ENCODE measurements at regions not wholly inside any gene's neighbourhood (a gene's known extent, or its start where the extent isn't known, plus 50 kb on each side); places are given as distances from the start of the nearest gene placed in this dataset.

DNA sequence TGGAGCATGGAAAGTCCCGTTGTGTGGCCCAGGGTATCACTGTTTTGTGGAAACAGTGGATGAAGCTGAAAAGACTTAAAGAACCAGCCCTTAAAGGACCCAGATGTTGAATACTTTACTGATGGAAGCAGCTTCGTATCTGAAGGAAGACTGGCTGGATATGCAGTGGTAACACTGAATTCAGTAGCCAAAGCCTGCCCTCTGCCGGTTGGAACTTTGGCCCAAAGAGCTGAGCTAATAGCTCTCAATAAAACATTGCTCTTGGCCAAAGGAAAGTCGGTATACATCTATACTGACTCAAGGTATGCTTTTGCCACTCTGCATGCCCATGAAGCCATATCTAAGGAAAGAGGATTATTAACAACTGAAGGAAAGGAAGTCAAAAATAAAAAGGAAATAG, 885.4 kb downstream of the PDCD6IP start:
- H3K4me3 Mint-ChIP-seq (ENCODE audit: low read depth): no peak overlapping the region
- peaks cover 5% of the 10 kb centered on the region for H3K36me3 Mint-ChIP-seq (ENCODE audit: insufficient read depth)
- no peaks in the 10 kb centered on the region for H3K27me3 Mint-ChIP-seq
- DNase-seq (ENCODE audit: low spot score, unreplicated experiment): peak; percentile 49
- no peaks in the 10 kb centered on the region for H3K4me1 Mint-ChIP-seq (ENCODE audit: low read depth)
- H3K27ac Mint-ChIP-seq: no peak overlapping the region
- TF ChIP-seq, protein P1, sequence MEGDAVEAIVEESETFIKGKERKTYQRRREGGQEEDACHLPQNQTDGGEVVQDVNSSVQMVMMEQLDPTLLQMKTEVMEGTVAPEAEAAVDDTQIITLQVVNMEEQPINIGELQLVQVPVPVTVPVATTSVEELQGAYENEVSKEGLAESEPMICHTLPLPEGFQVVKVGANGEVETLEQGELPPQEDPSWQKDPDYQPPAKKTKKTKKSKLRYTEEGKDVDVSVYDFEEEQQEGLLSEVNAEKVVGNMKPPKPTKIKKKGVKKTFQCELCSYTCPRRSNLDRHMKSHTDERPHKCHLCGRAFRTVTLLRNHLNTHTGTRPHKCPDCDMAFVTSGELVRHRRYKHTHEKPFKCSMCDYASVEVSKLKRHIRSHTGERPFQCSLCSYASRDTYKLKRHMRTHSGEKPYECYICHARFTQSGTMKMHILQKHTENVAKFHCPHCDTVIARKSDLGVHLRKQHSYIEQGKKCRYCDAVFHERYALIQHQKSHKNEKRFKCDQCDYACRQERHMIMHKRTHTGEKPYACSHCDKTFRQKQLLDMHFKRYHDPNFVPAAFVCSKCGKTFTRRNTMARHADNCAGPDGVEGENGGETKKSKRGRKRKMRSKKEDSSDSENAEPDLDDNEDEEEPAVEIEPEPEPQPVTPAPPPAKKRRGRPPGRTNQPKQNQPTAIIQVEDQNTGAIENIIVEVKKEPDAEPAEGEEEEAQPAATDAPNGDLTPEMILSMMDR (IDR thresholded peaks at IDR 0.05; ENCODE audit: unreplicated experiment): peak; percentile 77
- H3K9me3 Mint-ChIP-seq (ENCODE audit: low read depth): peaks cover 26% of the 10 kb centered on the region

DNA sequence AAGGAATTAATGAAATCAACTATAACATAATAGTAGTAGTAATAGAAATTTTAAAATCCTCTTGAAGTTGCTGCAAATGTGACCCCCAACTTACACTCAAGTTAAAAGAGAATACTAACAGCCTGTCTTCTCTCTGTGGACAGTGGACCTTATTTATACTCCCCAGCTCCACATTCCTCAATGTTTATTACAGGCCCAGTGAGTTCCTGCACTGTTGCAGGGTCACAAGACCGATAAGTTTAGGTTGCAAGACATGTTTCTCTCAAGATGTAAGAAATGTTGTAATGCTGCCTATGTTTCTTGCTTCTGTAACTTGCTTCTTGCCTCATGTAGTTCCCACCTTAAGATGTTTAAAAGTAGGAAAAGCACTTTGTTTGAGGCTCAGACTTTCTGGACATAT, 888.1 kb downstream of the PDCD6IP start:
- no peak overlapping the region for H3K27ac Mint-ChIP-seq
- H3K9me3 Mint-ChIP-seq (ENCODE audit: low read depth): peaks cover 1% of the 10 kb centered on the region
- no peak overlapping the region for H3K4me3 Mint-ChIP-seq (ENCODE audit: low read depth)
- no peaks in the 10 kb centered on the region for H3K4me1 Mint-ChIP-seq (ENCODE audit: low read depth)
- no peak for DNase-seq (ENCODE audit: low spot score, unreplicated experiment)
- no peaks in the 10 kb centered on the region for H3K27me3 Mint-ChIP-seq
- TF ChIP-seq, protein P1 (IDR thresholded peaks at IDR 0.05; ENCODE audit: unreplicated experiment): no peak
- no peaks in the 10 kb centered on the region for H3K36me3 Mint-ChIP-seq (ENCODE audit: insufficient read depth)

DNA sequence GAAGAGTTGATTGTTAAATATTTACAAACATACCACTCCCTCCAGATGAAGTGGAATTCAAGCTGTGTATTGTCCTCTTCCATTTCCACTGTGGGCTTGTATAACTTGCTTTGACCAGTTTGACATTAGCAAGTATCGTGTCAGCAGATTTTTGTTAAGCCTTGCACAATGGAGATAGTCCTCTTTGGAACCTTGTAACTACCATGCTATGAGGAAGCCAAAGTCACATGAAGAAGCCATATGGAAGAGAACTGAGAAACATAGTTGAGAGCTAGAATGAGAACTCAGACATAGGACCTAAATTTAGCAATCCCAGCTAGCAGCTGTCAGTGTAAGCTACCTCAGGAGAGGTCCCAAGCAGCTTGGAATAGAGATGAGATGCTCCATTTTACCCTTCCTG, 889.2 kb downstream of the PDCD6IP start:
- H3K27me3 Mint-ChIP-seq: no peaks in the 10 kb centered on the region
- TF ChIP-seq, protein P1 (IDR thresholded peaks at IDR 0.05; ENCODE audit: unreplicated experiment): no peak
- DNase-seq (ENCODE audit: low spot score, unreplicated experiment): no peak
- H3K9me3 Mint-ChIP-seq (ENCODE audit: low read depth): no peaks in the 10 kb centered on the region
- H3K27ac Mint-ChIP-seq: no peak overlapping the region
- no peaks in the 10 kb centered on the region for H3K4me1 Mint-ChIP-seq (ENCODE audit: low read depth)
- H3K36me3 Mint-ChIP-seq (ENCODE audit: insufficient read depth): no peaks in the 10 kb centered on the region
- no peak overlapping the region for H3K4me3 Mint-ChIP-seq (ENCODE audit: low read depth)

DNA sequence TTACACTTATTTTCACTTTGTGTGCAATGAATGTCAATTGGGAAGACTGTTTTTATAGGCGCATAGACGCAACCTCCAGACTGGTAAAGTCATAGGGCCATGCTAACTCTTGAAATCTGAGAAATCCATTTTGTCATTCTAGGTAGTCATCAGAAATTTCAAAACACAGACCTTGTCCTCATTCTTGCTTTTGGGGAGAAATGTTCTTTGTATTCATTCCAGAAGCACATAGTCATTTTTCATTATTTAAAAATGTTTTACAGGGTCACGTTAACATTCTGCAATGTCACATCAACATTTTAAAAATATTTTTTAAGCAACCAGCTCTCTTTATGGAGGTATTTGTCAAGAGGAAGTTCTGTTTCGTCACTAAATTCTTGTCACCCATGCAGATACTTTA, 898.4 kb downstream of the PDCD6IP start:
- H3K36me3 Mint-ChIP-seq (ENCODE audit: insufficient read depth): peaks cover 4% of the 10 kb centered on the region
- H3K4me3 Mint-ChIP-seq (ENCODE audit: low read depth): no peak overlapping the region
- no peak for DNase-seq (ENCODE audit: low spot score, unreplicated experiment)
- peaks cover 26% of the 10 kb centered on the region for H3K9me3 Mint-ChIP-seq (ENCODE audit: low read depth)
- H3K4me1 Mint-ChIP-seq (ENCODE audit: low read depth): no peaks in the 10 kb centered on the region
- TF ChIP-seq, protein P1 (IDR thresholded peaks at IDR 0.05; ENCODE audit: unreplicated experiment): no peak
- H3K27me3 Mint-ChIP-seq: no peaks in the 10 kb centered on the region
- H3K27ac Mint-ChIP-seq: no peak overlapping the region

DNA sequence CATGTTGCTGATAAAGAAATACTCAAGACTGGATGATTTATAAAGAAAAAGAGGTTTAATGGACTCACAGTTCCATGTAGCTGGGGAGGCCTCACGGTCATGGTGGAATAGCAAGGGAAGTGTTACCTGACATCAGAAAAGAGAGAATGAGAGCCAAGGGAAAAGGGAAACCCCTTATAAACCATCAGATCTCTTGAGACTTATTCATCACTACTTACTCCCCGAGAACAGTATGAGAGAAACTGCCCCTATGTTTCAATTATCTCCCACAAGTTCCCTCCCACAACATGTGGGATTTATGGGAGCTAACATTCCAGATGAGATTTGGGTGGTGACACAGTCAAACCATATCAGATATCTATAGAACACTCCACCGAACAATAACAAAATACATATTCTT, 904.6 kb downstream of the PDCD6IP start:
- H3K36me3 Mint-ChIP-seq (ENCODE audit: insufficient read depth): peaks cover 7% of the 10 kb centered on the region
- DNase-seq (ENCODE audit: low spot score, unreplicated experiment): no peak
- H3K4me3 Mint-ChIP-seq (ENCODE audit: low read depth): no peak overlapping the region
- no peaks in the 10 kb centered on the region for H3K27me3 Mint-ChIP-seq
- no peaks in the 10 kb centered on the region for H3K4me1 Mint-ChIP-seq (ENCODE audit: low read depth)
- TF ChIP-seq, protein P1 (IDR thresholded peaks at IDR 0.05; ENCODE audit: unreplicated experiment): no peak
- H3K27ac Mint-ChIP-seq: no peak overlapping the region
- H3K9me3 Mint-ChIP-seq (ENCODE audit: low read depth): peaks cover 35% of the 10 kb centered on the region
